Fibroblast of skin of abdomen (primary cell): ENCODE measurements at regions not wholly inside any gene's neighbourhood (a gene's known extent, or its start where the extent isn't known, plus 50 kb on each side); places are given as distances from the start of the nearest gene placed in this dataset.

Experiments used
- DNase-seq: peaks from one replicate; pipeline ENCODE4 v3.0.0-alpha.2; 2013

DNA sequence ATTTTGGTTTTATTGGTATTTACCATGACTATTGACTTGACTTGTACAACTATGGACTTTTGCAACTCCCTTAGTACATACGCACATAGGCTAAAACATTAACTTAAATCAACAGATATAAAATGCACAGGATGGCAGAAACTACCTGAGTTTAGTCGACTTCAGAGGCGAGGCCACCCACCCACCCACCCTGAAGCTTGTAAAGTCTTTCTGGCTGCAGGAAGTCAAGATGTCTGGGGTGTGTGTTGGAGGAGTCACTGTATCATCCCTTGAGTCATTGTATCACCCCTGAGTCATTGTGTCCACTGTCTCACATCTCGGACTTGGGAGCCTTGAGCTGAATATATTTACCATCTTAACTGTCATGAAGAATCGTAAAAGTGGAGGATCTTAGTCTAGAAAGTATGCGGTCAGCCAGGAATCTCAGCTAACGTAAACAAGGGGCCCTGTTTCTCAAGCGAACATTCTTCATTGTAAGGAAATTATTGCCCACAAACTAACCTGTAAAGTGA is 140.0 kb upstream of the ST6GAL2 start:
- DNase-seq, result peak; percentile 73

DNA sequence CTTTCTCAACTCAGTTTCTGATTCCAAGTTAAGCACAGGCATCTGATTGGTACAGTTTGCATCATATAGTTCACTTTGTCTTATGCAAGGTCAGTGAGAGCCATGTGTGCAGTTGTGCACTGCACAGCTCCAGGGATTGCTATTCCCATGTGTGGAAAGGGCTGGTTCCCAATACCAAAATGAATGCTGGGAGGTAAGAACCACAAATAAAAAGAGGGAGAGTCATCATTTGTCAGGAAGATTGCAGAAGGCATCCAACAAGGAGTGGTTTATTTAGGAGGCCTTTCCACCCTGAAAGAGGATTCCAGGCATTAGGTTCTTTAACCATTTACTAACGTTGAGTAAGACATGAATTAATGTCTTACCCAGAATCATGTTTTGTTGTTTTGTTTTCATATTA is 141.2 kb upstream of the ST6GAL2 start:
- peak; percentile 30 for DNase-seq

DNA sequence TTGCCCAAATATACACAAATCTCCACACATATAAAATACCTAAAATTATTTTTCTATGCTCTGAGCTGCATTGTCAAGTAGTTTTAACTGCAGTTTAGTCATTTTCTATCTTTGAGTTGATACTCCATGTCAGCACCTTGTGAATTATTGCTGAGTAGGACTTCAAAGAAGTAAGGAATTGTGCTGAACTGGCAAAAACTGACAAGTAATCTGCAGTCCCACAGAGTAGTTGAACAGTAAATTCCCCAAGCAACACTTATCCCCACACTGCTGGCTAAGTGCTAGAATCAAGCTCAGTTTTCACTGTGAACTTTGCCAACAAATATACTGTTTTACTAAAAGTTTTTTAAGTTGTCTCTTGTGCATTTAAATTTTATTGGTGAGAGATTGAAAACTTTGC is 141.8 kb upstream of the ST6GAL2 start:
- peak; percentile 17 for DNase-seq

DNA sequence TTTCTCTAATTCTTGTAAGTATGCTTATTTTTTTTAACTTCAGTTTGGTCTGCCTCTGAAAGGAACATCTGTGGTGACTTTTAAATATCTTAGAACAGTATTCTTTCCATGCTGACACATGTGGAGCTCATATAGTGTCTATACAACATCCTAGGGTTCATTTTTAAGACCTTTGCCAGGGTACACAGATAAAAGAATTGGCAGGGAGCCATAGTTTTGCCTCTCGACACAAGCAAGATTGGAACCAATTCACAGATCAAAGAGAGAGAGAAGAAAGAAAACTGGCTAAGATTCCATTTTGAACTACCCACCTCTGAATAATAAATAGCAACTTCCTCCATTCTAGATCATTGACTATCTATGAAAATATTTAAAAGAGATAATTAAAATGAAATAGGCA is 142.7 kb upstream of the ST6GAL2 start:
- no peak for DNase-seq

DNA sequence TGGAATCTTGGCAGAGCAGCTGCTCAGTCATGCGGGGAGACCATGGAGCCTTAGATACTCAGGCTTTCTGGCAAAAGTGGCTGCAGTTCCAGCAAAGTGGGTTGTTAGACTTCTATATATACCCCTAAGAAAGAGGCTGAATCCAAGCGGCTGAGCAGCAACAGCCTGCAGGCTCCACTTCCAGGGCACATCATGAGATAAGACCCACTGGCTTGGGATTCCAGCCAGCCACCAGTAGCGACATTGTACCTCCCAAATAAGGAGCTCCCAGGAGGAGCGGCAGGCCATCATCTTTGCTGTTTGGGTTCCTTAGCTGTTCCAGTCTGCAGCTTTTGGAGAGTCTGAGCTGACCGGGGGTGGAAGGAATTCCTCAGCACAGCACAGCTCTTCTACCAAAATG is 150.3 kb upstream of the ST6GAL2 start:
- no peak for DNase-seq

DNA sequence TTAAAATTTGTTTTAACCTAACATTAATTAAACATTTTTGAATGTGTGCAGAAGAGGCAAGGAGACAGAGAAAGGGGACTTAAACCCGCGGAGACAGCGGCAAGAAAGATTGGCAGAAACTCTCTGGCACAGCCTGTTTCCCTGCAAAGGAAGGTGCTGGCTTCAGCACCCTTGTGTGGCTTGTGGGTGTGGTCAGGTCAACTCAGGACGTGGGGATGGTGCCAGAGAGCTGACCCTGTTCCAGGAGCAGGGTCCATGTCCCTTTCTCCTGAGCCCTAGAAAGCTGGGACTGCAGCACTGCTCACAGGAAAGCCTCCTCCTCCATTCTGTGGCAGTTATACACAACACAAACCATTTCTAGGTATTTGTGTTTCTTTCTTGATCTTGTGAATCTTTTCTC is 176.2 kb upstream of the ST6GAL2 start:
- DNase-seq, result no peak

DNA sequence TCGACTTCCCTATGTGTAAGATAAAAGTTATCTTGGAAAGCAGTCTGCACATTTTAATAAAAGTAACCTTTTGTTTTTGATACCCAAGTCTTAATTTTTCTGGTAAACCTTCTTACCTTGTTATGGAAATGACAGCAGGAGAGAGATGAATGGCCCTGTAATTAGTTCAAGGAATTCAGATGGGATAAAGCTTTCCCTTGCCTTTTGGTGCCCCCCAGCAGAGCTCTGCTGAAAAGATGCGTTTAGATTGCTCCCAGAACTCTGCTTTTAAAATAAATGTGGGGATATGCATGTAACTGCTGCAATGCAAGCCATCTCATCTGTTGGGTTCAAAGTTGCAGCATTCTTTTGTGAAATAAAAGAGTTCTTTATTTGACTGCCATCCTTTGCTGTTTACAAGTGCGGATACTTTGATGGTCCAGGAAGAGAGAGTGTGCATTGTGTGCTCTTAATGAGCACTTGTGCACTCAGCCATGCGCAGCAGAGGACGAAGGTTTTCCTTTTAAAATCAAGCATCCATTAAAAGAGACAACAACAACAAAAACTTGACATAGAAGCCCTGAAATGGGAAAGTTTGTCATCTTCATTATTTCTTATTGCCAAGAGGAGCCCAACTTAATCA is 176.7 kb upstream of the ST6GAL2 start:
- DNase-seq, result no peak

DNA sequence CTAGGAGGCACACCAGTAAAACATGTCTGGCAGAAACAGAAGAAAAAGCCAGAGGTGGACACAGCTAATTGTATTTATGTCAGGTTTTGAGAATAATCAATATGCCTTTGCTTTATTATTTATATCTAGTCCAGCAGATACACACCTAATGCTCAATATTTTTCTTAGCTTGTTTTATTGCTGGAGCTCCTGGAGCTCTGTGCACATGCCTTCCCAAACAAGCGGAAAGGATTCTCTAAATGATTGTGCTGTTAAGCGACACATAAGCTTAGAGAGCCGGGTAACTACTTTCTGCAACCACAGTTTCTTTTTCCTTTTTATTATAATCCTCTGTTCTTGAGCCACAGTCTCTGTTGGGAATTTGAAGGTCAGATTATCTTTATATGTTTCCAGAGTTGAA is 177.3 kb upstream of the ST6GAL2 start:
- DNase-seq, result no peak

DNA sequence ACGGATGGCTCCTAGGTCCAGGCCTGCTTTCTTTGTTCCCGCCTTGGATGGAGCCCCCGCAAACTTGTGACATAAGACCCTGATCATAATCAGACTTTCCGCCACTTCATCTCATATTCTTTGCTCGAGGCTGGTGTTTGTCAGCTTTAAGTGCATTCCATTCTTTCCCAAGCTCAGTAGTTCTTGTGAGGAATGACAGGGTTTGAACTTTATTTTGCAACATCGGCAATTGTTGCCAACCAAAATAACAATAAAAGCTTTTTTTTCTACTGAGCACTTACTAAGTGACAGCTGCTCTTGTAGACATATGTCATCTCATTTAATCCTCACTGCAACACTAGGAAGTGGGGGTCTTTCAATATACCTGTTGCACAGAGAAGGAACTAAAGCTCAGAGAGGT is 178.8 kb upstream of the ST6GAL2 start:
- DNase-seq, result no peak

DNA sequence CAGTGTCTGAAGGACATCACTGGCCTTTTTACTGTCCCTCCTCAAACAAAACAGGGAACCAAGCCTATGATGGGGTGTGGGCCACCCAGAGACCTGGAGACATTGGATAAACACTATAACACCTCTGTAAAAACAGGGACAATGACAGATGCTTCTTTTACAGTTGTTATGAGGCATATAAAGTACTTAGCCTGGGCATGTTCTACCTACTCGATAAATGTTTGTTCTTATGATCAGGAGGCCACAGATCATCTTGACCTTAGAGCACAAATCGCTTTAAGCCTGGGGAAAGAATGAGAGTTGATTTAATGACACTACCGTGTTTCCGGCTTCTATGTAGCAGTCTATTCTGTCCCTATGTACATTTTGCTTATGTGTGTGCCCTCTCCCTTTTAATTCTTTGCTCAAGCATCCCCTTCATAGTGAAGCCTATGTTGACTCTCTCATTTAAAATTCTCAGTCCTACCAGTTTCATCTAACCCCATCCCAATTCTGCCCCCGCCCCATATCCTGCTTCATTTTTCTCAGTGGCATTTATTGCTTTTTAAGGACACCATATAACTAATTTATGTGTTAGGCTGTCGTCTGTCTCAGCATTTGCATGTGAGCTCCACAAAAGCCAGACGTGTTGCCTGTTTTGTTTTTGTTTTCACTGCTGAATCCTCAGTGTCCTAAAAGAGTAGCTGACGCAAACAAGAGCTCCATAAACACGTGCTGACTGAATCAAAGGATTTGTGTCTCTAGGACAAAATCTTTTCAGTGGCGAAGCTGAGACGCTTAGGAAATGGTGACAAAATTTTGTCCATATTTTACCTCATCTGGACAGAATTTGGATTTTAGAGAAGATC is 182.3 kb upstream of the ST6GAL2 start:
- DNase-seq, result no peak

DNA sequence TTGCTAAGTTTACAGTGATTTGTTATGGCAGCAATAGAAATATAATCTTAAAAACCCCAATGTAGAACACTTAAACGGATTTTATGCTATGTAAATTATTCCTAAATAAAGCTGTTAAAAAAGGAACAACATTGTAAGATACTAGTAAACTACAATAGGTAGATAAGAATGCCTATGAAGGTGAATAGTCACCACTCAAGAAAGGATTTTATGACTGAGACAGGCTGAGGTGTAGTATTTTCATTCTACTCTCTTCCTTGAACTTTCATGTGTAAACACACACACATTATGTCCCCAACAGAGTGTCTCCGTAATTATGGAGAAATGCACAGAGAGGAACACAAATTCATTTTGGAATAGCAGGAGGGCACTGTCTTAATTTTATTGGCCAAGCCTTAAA is 183.9 kb upstream of the ST6GAL2 start:
- DNase-seq, result no peak

DNA sequence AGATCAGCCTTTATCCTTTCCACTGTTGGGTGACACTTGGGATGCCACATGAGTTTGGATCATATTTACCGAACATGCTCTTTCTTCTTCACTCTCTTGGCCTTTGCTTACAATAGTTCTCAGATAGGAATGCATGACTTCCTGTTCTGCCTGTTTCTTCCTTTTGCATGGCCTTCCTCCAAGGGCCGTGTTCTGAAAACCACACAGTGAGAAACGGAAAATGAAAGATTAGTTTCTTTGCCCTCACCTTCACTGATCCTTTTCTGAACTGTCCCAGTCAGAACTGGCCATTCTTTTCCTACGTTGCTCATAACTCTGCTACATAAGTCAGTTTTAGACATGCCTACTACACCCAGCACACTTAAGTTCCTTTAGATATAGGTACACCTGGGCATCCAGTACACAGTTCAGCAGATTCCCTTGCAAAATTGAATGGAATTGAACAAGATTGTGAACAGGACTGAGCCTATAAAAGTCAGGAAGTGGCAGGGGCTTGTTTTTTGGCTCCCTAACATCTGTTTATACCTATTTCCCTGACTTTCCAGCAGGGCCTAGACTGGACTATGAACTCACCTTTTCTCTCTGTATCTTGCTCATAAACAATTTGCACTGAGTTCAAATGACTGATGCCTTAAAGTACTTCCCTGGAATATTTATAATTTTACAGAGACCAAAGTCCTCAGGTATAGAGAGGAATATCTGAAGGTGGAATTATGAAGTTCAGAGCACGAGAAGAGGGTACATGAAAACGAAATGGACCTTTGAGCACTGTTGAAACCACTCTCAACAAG is 186.4 kb upstream of the ST6GAL2 start:
- peak; percentile 32 for DNase-seq

DNA sequence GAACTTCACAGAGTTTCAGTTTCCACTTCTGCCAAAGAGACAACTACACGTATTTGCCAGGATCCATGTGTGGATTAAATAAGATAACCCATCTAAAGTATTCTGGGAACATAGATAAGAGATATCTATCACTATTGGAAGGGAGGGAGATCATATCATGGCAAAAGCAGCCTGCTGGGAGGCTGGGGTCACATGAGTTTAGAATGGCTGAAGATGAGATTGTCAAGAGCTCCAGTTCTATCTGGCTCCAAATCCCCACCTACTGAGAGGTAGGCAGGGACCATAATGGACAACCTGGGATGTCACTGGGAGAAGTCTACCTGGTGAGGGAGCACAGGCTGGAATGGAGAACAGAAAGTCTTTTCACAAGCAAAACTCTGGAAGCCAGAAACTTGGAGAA is 192.6 kb upstream of the ST6GAL2 start:
- DNase-seq, result no peak

DNA sequence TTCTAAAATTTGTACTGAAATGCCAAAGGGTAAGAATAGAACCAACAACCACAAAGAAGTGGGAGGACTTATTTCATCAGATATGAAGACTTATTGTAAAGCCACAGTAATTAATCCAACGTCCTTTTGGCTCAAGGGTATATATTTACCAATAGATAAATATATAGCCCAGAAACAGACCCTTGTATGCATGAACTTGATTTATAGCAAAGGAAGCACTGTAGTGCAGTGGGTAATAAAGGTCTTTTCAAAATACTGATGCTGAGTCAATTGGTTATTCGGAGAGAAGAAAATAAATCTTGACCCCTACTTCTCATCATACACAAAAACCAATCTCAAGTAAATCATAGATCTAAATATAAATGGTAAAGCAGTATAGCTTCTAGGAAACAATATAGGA is 200.5 kb upstream of the ST6GAL2 start:
- DNase-seq, result no peak

DNA sequence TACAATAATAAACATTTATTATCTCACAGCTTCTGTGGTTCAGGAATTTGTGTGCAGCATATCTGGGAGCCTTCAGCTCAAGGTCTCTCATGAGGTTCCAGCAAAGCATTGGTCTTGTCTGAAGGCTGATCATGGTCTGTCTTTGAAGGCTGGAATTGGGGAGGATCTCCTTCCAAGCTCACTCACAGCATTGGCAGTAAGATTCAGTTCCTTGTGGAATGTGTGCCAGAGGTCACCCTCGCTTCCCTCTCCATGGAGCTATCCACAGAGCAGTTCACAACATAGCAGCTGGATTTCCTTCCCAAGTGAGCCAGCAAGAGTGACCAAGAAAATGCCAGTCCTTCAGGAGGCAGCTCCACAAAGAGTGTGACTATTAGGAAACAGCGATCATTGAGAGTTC is 202.2 kb upstream of the ST6GAL2 start:
- no peak for DNase-seq

DNA sequence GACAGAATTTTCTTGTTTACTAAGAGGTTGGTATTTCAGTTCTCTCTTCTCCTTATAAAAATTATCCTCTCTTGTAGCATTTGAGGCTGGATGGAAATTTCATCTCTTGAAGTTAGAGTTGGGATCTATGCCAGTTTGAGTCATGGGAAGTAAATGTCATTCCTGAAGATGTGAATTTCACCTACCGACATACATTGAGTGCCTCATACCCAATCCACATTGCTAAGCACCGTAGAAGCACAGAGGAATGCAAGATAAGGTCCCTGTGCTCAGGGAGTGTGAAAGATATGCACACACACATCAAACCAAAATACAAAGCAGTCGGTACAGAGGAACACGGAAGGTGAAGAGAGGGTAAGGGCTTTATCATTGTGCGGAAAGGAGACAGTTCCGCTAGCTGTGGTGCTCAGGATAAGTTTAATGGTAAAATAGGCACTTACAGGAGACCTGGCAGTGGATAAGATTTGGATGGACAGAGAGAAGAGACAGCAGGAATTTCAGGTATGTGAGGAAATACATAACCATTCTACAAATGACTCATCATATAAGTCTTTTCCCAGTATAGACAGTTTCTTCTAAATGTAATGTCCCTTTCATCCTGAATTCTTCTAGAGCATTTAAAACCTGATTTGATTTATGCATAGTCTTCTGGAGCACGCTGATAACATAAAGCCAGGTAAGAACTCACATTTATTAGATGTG is 205.3 kb upstream of the ST6GAL2 start:
- DNase-seq, result peak; percentile 78

DNA sequence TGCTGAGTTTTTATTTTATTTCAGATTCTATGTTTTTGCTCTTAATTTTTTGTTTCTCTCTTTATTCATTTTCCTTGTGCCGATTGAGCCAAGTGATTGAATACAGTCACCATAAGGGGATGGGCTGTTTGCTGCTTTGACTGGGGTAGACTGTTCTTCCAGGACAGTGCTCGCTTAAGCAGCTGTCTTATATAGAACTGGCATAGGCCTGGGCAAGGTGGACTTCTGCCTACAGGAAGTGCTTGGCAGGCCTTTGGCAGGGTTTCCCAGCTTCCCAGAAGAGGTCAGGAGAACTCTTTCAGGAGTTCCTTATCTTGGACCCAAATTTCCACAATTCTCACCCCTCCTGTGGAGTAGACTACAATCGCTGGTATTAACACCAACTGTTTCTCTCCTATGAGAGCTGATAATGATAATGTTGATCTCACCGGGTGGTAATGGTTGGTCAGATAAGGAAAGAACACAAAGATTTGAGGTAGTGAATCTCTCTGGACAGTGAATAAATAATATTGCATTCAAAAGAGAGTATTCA is 207.5 kb upstream of the ST6GAL2 start:
- DNase-seq, result no peak

DNA sequence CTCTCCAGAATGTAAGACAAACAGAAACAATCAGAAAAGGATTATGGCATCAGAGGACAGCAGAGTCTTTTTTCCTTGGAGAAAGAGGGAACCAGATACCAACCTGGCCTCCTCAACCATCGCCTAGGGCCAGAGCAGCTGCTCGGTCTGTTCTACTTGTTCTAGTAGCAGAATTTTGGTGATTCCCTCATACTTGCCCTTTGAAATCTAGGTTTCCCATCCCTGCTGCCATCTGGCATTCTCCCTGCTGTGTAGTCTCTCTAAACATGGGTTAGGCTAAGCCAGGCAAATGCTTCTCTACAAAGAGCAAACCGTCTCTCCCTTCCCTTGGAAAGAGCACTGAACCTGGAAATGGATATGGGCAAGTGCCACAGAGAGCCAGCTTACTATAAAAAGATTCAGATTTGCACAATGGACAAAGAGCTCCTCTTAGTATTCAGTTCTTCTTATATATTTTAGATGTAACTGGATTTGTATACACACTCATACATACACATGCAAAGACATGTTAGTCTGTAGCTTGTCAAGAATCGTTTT is 208.6 kb upstream of the ST6GAL2 start:
- DNase-seq, result no peak

DNA sequence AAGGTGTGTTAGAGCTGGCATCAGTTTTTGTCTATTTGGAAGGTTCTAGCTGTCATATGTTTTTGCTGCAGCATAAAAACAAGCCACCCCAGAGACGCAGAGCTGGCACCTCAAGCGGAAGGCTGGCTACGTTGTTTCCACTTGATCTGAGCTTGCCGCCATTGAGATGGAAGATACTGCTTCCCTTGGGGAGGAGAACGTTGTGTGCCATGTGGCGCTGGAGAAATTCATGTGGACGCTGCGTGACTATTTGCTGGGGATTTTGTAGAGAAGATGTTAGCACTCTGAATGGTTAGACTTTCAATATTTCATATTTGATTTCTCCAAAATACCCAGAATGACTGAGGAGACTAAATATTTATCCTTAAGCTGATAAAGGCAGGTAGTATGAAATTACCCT is 216.2 kb upstream of the ST6GAL2 start:
- DNase-seq, result no peak

DNA sequence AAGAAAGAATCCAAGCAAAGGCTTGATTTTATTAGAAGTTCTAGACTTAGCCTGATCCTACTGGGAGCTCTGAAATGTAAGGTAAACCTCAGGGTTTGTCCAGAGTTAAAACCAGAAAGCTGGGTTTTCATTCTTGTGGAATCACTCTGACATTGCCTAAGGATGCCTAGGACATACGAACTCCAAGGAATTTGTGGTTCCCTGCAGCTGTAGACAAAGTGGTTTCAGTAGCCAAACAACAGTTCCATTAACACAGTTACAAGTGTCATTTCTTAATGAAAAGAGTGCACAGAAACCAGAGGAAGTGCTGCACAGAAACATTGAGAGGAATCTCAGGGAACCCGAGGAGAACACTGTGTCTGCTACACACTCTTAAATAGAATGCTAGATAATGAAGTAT is 221.4 kb upstream of the ST6GAL2 start:
- no peak for DNase-seq

DNA sequence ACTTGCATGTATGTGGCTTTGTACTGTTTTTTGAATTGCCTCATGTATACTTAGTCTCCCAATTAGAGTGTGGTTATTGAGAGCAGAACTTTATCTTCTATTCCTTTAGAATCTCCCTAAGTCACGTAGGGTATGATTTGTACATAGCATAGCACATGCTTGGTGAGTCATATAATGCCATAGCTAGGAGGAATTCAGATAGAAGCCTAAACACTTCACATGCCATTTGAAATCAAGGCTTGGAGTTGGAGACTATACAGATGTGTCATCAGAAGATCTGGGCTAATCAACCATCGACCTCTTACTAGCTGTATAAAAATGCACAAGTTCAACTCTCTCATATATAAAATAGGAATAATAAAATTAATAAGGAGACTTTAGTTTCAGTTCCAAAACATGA is 222.6 kb upstream of the ST6GAL2 start:
- DNase-seq, result peak; percentile 70

DNA sequence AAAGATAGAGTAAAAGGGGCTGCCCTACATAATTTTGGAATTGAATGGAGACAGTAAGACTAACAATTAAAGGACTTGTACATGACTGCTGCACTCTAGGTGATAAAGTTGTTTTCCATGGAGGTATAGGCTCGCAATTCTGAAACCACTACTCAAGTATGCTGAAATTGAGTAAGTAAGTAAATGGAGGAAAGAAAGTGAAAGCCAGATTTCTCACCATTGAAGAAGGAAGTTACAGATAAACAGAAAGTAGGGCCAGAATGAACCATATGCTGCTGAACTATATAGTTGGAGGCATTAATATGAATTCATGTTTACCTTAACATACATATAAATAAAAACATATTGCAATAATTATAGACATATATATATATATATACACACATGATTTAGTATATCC is 225.7 kb upstream of the ST6GAL2 start:
- no peak for DNase-seq
